Stomach (tissue), 8 donors: ENCODE measurements at regions not wholly inside any gene's neighbourhood (a gene's known extent, or its start where the extent isn't known, plus 50 kb on each side); places are given as distances from the start of the nearest gene placed in this dataset.

Experiments
- DNase-seq, 2 donors: peaks; one replicate each; pipeline versions ENCODE4 v3.0.0 to v3.0.0-alpha.2; 2013 to 2019
- H3K27ac ChIP-seq, 5 donors: fragments of 200-600 bp in 4 of 5; sonication (generic) in 4 of 5; one replicate each; pipeline ENCODE4 v1.5.1; 2013 to 2019; ENCODE audit warnings: mild to moderate bottlenecking in 1 of 5, moderate library complexity in 1 of 5
- H3K27me3 ChIP-seq, 3 donors: fragments of 200-600 bp; sonication (generic); one replicate each; pipeline ENCODE4 v1.5.1; 2017 to 2019; ENCODE audit warnings: mixed run types in 1 of 3
- H3K36me3 ChIP-seq, 4 donors: fragments of 200-600 bp; sonication (generic); 1 replicate in 3 of 4; 2 replicates in 1 of 4; pipeline ENCODE4 v1.5.1; 2016 to 2019
- H3K4me1 ChIP-seq, 4 donors: fragments of 200-600 bp; sonication (generic); one replicate each; pipeline ENCODE4 v1.5.1; 2016 to 2019
- H3K4me3 ChIP-seq, 4 donors: fragments of 200-600 bp; sonication (generic) in 3 of 4; one replicate each; pipeline ENCODE4 v1.5.1; 2016 to 2019; ENCODE audit warnings: mild to moderate bottlenecking in 1 of 4
- H3K9me3 ChIP-seq, 4 donors: fragments of 200-600 bp; sonication (generic); one replicate each; pipeline ENCODE4 v1.5.1; 2016 to 2019
- EP300 ChIP-seq: sonication (generic); formaldehyde crosslinking; IDR thresholded peaks from one replicate; pipeline ENCODE4 v1.6.1; 2017; ENCODE audit warnings: antibody characterized with exemption
- POLR2A ChIP-seq, 4 donors: fragments of 450-650 bp; IDR thresholded peaks; one replicate each; pipeline ENCODE4 v1.6.1; 2016; ENCODE audit warnings: antibody characterized with exemption in 4 of 4, control low read depth in 2 of 4, mild to moderate bottlenecking in 1 of 4, moderate library complexity in 1 of 4
- POLR2AphosphoS5 ChIP-seq, 3 donors: sonication (generic); formaldehyde crosslinking; IDR thresholded peaks; one replicate each; pipeline ENCODE4 v1.6.1; 2016; ENCODE audit warnings: antibody characterized with exemption in 3 of 3
- WGBS, 5 donors: extraction: QIAGEN DNeasy Blood & Tissue Kit in 3 of 5; methylation state at CpG; one replicate each; pipeline versions ENCODE4 v1.1.5 to v1.1.7; 2013 to 2018; 5-methylcytosine and 5-hydroxymethylcytosine counted together
- intact Hi-C: fragments of 100-400 bp; cut with DNase I; formaldehyde crosslinking; loops from one replicate; pipeline ENCODE4 v1.15.1; 2023; ENCODE audit warnings: low total_unique reads
- TF ChIP-seq, protein P1 (sequence below), 7 experiments: fragments of 450-650 bp in 4 of 7; fragments of 200-600 bp in 3 of 7; sonication (generic) in 3 of 7; IDR thresholded peaks; one replicate each; pipeline ENCODE4 v1.5.1; 2016 to 2019; ENCODE audit warnings: antibody characterized with exemption in 7 of 7, control low read depth in 2 of 7, mild to moderate bottlenecking in 1 of 7
- donor health status: healthy with polysubstance abuse.
- donor health status: Bipolar disorder and iron deficiency.
- donor health status: healthy.

DNA sequence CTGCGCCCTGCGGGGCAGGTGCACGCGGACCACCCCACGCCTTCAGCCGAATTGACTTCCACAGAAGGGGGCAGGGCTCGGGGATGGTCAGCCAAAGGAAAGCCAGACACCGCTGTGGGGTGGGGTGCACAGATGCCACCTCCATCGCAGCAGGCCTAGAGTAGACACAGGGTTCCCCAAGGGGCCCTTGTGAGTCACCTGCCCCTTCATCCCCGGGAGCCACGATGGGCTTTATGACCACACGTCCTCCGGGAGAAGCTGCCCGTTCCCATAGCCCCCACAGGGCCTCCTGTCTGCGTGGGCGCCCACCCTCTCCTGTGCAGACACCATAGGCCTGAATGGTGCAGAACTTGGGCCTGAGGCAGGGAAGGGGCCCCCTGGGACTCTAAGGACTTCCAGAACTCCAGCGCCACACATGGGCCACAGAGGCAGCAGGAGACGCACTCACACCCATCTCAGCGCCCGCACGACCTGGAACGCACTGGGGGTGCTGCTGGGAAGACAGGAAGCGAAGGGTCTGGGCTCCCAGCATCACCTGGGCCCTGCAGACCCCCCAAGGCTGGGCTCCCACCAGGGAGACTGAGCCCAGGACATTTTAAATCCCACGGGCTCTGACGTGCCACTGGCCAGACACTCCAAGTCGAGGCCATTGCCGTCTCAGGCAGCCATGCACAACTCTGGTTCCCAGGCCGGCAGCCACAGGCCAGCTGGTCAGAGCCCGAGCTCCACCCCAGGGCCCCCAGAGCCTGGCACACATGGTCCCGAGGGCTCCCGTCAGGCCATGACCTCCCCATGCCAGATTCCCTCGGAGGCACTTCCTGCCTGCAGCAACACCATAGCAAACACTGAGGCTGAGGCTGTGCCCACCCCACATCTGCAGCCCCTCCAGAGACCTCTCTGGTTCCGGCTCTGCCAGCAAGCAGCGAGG lies 134.2 kb downstream of the DLL1 start:
- Histone ChIP-seq H3K27ac (no peak overlapping the region), H3K4me3 (no peak overlapping the region), H3K9me3 (no peaks in the 10 kb centered on the region), H3K4me1 (peaks cover 17 to 21% (median 19%) of the 10 kb centered on the region in 4 donors), H3K27me3 (peaks cover 0 to 18% (median 0%) of the 10 kb centered on the region in 3 donors), H3K36me3 (no peaks in the 10 kb centered on the region)
- TF ChIP-seq, protein P1, sequence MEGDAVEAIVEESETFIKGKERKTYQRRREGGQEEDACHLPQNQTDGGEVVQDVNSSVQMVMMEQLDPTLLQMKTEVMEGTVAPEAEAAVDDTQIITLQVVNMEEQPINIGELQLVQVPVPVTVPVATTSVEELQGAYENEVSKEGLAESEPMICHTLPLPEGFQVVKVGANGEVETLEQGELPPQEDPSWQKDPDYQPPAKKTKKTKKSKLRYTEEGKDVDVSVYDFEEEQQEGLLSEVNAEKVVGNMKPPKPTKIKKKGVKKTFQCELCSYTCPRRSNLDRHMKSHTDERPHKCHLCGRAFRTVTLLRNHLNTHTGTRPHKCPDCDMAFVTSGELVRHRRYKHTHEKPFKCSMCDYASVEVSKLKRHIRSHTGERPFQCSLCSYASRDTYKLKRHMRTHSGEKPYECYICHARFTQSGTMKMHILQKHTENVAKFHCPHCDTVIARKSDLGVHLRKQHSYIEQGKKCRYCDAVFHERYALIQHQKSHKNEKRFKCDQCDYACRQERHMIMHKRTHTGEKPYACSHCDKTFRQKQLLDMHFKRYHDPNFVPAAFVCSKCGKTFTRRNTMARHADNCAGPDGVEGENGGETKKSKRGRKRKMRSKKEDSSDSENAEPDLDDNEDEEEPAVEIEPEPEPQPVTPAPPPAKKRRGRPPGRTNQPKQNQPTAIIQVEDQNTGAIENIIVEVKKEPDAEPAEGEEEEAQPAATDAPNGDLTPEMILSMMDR (IDR thresholded peaks at IDR 0.05): no peak
- TF ChIP-seq POLR2AphosphoS5 (IDR thresholded peaks at IDR 0.05): no peak
- no peak for TF ChIP-seq EP300
- no peak for TF ChIP-seq POLR2A (IDR thresholded peaks at IDR 0.05)
- DNase-seq: no peak
- 84 to 93% (median 90%) methylated on average over 26 to 34 of the region's 34 CpGs for WGBS, 5 donors
- intact Hi-C loops: no loop called here

DNA sequence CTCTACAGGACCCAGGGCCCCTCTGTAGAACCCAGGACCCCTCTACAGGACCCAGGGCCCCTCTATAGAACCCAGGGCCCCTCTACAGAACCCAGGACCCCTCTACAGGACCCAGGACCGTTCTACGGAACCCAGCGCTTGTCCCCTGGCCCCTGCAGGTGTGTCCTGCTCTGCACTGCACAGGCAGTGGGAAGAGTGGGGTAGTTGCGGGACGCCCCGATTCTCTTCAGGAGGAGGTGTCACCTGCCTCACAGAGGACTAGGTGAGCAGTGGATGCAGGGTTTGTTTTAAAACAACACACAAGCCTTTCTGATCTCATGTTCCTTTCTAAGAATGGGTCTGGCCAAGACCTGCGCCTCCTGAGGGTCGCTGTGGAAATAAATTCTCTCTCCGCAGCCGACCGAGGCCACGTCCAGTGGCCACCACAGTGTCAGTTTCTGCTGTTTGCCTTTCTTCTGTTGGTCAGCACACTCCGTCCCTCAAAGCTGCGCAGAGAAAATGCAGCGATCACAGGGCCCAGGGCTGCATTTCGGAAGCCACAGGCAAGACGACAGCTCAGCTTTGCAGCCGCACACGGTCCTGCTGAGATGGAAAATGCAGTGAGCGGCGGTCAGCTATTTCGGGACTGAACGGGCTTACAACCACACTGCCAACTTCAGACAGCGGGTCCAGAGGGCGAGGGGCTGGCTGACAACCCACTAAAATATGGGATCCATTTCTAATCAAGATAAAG lies 135.2 kb downstream of the DLL1 start:
- intact Hi-C loops: no loop called here
- DNase-seq: no peak
- peaks cover 0 to 18% (median 0%) of the 10 kb centered on the region in 3 donors for H3K27me3 ChIP-seq
- no peak overlapping the region for H3K4me3 ChIP-seq
- no peak overlapping the region for H3K27ac ChIP-seq
- H3K36me3 ChIP-seq: no peaks in the 10 kb centered on the region
- 92 to 96% (median 94%) methylated on average over 25 of the region's 25 CpGs for WGBS, 5 donors
- H3K9me3 ChIP-seq: no peaks in the 10 kb centered on the region
- H3K4me1 ChIP-seq: peaks cover 18 to 21% (median 19%) of the 10 kb centered on the region in 4 donors
- TF ChIP-seq EP300 (no peak), POLR2A (IDR thresholded peaks at IDR 0.05) (no peak), POLR2AphosphoS5 (IDR thresholded peaks at IDR 0.05) (no peak)
- TF ChIP-seq, protein P1 (IDR thresholded peaks at IDR 0.05): no peak

DNA sequence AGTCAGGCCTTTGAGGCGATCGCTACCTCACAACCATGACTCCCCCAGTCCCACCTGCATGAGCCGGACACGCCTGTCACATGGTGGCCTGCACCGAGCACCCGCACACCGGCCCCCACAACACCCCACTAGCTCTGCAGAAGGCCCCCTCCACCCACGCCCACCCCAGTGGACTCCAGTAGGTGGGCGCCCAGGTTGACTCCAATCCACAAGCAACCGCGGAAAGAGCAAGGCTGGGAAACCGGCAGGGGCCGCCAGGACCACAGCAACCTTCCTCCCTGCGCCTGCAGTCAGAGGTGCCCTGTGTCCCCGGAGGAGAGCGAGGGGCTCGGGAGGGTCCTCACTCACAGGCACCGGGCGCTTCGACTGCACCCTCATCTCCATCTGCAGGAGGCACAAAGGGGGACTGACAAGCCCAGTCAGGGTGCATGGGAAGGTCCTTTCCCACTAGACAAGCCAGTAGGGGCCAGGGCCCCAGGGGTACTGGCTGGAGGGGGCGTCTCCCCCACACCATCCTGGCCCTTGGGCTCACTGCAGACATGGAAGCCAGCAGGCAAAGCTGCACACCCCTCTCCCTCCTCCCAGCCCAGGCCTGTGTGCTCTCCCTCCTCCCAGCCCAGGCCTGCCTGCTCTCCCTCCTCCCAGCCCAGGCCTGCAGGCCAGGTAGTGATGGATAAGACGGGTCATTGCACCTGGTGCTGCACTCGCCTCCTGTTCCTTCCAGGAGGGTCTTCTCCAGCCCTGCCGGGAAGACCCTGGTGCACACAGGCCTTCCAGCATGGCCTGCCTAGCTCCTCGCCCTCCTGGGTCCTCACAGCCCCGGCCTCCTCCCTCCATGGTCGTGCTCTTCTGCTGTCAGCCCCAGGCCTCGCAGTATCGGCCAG lies 137.2 kb downstream of the DLL1 start:
- intact Hi-C loops: no loop called here
- Histone ChIP-seq H3K36me3 (no peaks in the 10 kb centered on the region), H3K9me3 (no peaks in the 10 kb centered on the region), H3K4me3 (no peak overlapping the region), H3K4me1 (peaks cover 18 to 21% (median 19%) of the 10 kb centered on the region in 4 donors), H3K27ac (no peak overlapping the region), H3K27me3 (peaks cover 0 to 18% (median 0%) of the 10 kb centered on the region in 3 donors)
- WGBS, 5 donors: 85 to 93% (median 89%) methylated on average over 28 to 29 of the region's 29 CpGs
- TF ChIP-seq POLR2A (IDR thresholded peaks at IDR 0.05) (no peak), EP300 (no peak), POLR2AphosphoS5 (IDR thresholded peaks at IDR 0.05) (no peak)
- TF ChIP-seq, protein P1 (IDR thresholded peaks at IDR 0.05): no peak
- no peak for DNase-seq
